ENCODE measurements at regions not wholly inside any gene's neighbourhood (a gene's known extent, or its start where the extent isn't known, plus 50 kb on each side); places are given as distances from the start of the nearest gene placed in this dataset.

DNA sequence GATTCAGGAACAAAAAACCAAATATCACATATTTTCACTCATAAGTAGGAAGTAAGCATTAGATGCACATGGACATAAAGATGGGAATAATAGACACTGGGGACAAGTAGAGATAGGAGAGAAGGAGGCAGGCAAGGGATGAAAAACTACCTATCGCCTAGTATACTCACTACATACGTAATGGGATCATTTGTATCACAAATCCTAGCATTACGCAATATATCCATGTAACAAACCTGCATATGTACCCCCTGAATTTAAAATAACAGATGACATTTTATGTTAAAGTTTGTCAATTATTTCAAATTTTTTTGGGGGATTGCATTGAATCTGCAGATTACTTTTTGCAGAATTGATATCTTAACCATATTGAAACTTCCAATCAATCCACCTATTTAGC, 660.5 kb upstream of the MAN1A1 start:
- TF ChIP-seq GABPA (IDR thresholded peaks at IDR 0.05; ENCODE audit: low read depth) (no peak), POLR2AphosphoS5 (IDR thresholded peaks at IDR 0.05; ENCODE audit: low read depth) (no peak)
- TF ChIP-seq, protein P1, sequence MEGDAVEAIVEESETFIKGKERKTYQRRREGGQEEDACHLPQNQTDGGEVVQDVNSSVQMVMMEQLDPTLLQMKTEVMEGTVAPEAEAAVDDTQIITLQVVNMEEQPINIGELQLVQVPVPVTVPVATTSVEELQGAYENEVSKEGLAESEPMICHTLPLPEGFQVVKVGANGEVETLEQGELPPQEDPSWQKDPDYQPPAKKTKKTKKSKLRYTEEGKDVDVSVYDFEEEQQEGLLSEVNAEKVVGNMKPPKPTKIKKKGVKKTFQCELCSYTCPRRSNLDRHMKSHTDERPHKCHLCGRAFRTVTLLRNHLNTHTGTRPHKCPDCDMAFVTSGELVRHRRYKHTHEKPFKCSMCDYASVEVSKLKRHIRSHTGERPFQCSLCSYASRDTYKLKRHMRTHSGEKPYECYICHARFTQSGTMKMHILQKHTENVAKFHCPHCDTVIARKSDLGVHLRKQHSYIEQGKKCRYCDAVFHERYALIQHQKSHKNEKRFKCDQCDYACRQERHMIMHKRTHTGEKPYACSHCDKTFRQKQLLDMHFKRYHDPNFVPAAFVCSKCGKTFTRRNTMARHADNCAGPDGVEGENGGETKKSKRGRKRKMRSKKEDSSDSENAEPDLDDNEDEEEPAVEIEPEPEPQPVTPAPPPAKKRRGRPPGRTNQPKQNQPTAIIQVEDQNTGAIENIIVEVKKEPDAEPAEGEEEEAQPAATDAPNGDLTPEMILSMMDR (IDR thresholded peaks at IDR 0.05; ENCODE audit: insufficient read depth, low read length): no peak

Data from HL-60 (cell line).